Right cardiac atrium (tissue), 5 donors: ENCODE measurements at regions not wholly inside any gene's neighbourhood (a gene's known extent, or its start where the extent isn't known, plus 50 kb on each side); places are given as distances from the start of the nearest gene placed in this dataset.
A peak's percentile ranks its signal among the peaks of the same experiment; 100 is the strongest.
"Not testable (repeated sequence)": the region's sequence is repeated elsewhere in the genome, so short reads cannot be mapped to it uniquely, and the experiment has no call there.

Source experiments
- ATAC-seq, 2 donors: fragments of 200-7000 bp; cut with Tn5 transposase; one replicate each; pipeline versions ENCODE4 v1.8.0 to v1.9.1; 2020; ENCODE audit warnings: moderate library complexity in 2 of 2, mild to moderate bottlenecking in 1 of 2
- DNase-seq, 3 donors: peaks; one replicate each; pipeline ENCODE4 v3.0.0-alpha.2; 2020
- H3K27ac ChIP-seq: one replicate; pipeline ENCODE4 v1.5.1; 2013; ENCODE audit warnings: mild to moderate bottlenecking, low read length, control low read depth, moderate library complexity
- H3K27me3 ChIP-seq: one replicate; pipeline ENCODE4 v1.6.1; 2013; ENCODE audit not compliant: control insufficient read depth, insufficient read depth
- H3K4me1 ChIP-seq: one replicate; pipeline ENCODE4 v1.6.1; 2013; ENCODE audit warnings: low read length; ENCODE audit not compliant: control insufficient read depth, insufficient read depth
- H3K4me3 ChIP-seq: one replicate; pipeline ENCODE4 v1.5.1; 2013; ENCODE audit warnings: low read length, control low read depth
- H3K9me3 ChIP-seq: one replicate; pipeline ENCODE4 v1.6.1; 2013; ENCODE audit warnings: low read length; ENCODE audit not compliant: control insufficient read depth
- WGBS: extraction: QIAGEN DNeasy Blood & Tissue Kit; methylation state at CpG from one replicate; pipeline ENCODE4 v1.1.7; 2013; 5-methylcytosine and 5-hydroxymethylcytosine counted together
- intact Hi-C, 4 donors: fragments of 100-400 bp; cut with DNase I; formaldehyde crosslinking; loops; one replicate each; pipeline versions ENCODE4 v1.11.0 to v1.14.0; 2022 to 2023
- donor health status: healthy with polysubstance abuse.
- donor health status: DM: no; HTN: yes; CAD: no.
- donor health status: DM: no; HTN: no; CAD: no.
- donor health status: DM: no; HTN: yes; CAD: no; lungs with severe emphysema.
- donor health status: DM: yes; HTN: yes; CAD: no.

GRCh38 chr18:67417864-67418523 is 98.5 kb downstream of the DSEL start:
- Histone ChIP-seq H3K27me3 (no peaks in the 10 kb centered on the region), H3K27ac (no peak overlapping the region), H3K4me3 (peak overlapping the region; percentile 32), H3K9me3 (no peaks in the 10 kb centered on the region), H3K4me1 (no peaks in the 10 kb centered on the region)
- ATAC-seq (peak; percentile 69 to 87), DNase-seq (no peak)
- intact Hi-C loops = no loop called here
- whole genome bisulfite sequencing = 69% methylated on average over 6 of the region's 6 CpGs

GRCh38 chr18:67411116-67411515 is 105.4 kb downstream of the DSEL start:
- ATAC-seq (no peak), DNase-seq (no peak)
- Histone ChIP-seq H3K4me3 (no peak overlapping the region), H3K9me3 (no peaks in the 10 kb centered on the region), H3K27ac (no peak overlapping the region), H3K27me3 (no peaks in the 10 kb centered on the region), H3K4me1 (no peaks in the 10 kb centered on the region)
- intact Hi-C loops = no loop called here
- WGBS = 23% methylated on average over 2 of the region's 2 CpGs

GRCh38 chr18:67410075-67411070 is 106.1 kb downstream of the DSEL start:
- no peak for ATAC-seq
- Histone ChIP-seq H3K9me3 (no peaks in the 10 kb centered on the region), H3K4me3 (no peak overlapping the region), H3K27ac (no peak overlapping the region), H3K27me3 (no peaks in the 10 kb centered on the region), H3K4me1 (no peaks in the 10 kb centered on the region)
- 54% methylated on average over 4 of the region's 4 CpGs for WGBS
- no peak for DNase-seq
- intact Hi-C loops = no loop called here

- no peak for ATAC-seq
- Histone ChIP-seq H3K9me3 (no peaks in the 10 kb centered on the region), H3K27ac (no peak overlapping the region), H3K4me1 (no peaks in the 10 kb centered on the region), H3K27me3 (no peaks in the 10 kb centered on the region), H3K4me3 (no peak overlapping the region)
- intact Hi-C loops = no loop called here
- DNase-seq = no peak
- WGBS = 58% methylated on average over 1 of the region's 1 CpG
Observed at GRCh38 chr18:67408240-67408639, 108.3 kb downstream of the DSEL start.

GRCh38 chr18:67406714-67407113 is 109.8 kb downstream of the DSEL start:
- Histone ChIP-seq H3K4me1 (no peaks in the 10 kb centered on the region), H3K27ac (no peak overlapping the region), H3K4me3 (no peak overlapping the region), H3K9me3 (no peaks in the 10 kb centered on the region), H3K27me3 (no peaks in the 10 kb centered on the region)
- intact Hi-C loops = no loop called here
- no peak for ATAC-seq
- WGBS = 73% methylated on average over 2 of the region's 2 CpGs
- DNase-seq = no peak

GRCh38 chr18:67402543-67402942 is 114.0 kb downstream of the DSEL start:
- Histone ChIP-seq H3K9me3 (no peaks in the 10 kb centered on the region), H3K4me1 (no peaks in the 10 kb centered on the region), H3K4me3 (no peak overlapping the region), H3K27me3 (no peaks in the 10 kb centered on the region), H3K27ac (no peak overlapping the region)
- WGBS = 21% methylated on average over 1 of the region's 1 CpG
- no peak for DNase-seq
- intact Hi-C loops = no loop called here
- no peak for ATAC-seq

GRCh38 chr18:67400502-67401117 is 115.9 kb downstream of the DSEL start:
- intact Hi-C loops = no loop called here
- Histone ChIP-seq H3K4me3 (no peak overlapping the region), H3K9me3 (no peaks in the 10 kb centered on the region), H3K27ac (no peak overlapping the region), H3K4me1 (no peaks in the 10 kb centered on the region), H3K27me3 (no peaks in the 10 kb centered on the region)
- 81% methylated on average over 4 of the region's 4 CpGs for WGBS
- DNase-seq (no peak), ATAC-seq (no peak)

GRCh38 chr18:67386032-67386431 is 130.5 kb downstream of the DSEL start:
- Histone ChIP-seq H3K4me1 (no peaks in the 10 kb centered on the region), H3K4me3 (no peak overlapping the region), H3K9me3 (no peaks in the 10 kb centered on the region), H3K27ac (no peak overlapping the region), H3K27me3 (no peaks in the 10 kb centered on the region)
- 72% methylated on average over 3 of the region's 3 CpGs for WGBS
- no peak for DNase-seq
- intact Hi-C loops = no loop called here
- ATAC-seq = no peak

GRCh38 chr18:67385455-67385854 is 131.1 kb downstream of the DSEL start:
- ATAC-seq = no peak
- intact Hi-C loops = no loop called here
- Histone ChIP-seq H3K4me1 (no peaks in the 10 kb centered on the region), H3K27me3 (no peaks in the 10 kb centered on the region), H3K4me3 (no peak overlapping the region), H3K27ac (no peak overlapping the region), H3K9me3 (no peaks in the 10 kb centered on the region)
- no peak for DNase-seq
- 30% methylated on average over 6 of the region's 6 CpGs for WGBS

GRCh38 chr18:67384057-67384456 is 132.5 kb downstream of the DSEL start:
- H3K4me1 ChIP-seq, H3K9me3 ChIP-seq, H3K27me3 ChIP-seq, intact Hi-C loops, DNase-seq, H3K27ac ChIP-seq, ATAC-seq, H3K4me3 ChIP-seq: not testable (repeated sequence)
- WGBS = 59% methylated on average over 3 of the region's 3 CpGs

- H3K4me1 ChIP-seq = no peaks in the 10 kb centered on the region
- intact Hi-C loops = no loop called here
- DNase-seq (peak in 2 of 3 donors; percentile 13 to 32), ATAC-seq (no peak)
- H3K9me3 ChIP-seq = no peaks in the 10 kb centered on the region
- WGBS = 87% methylated on average over 10 of the region's 10 CpGs
- no peaks in the 10 kb centered on the region for H3K27me3 ChIP-seq
- H3K27ac ChIP-seq = no peak overlapping the region
- H3K4me3 ChIP-seq = no peak overlapping the region
Observed at GRCh38 chr18:67381608-67382150, 134.8 kb downstream of the DSEL start.
